SK-N-MC (cell line): ENCODE measurements at regions not wholly inside any gene's neighbourhood (a gene's known extent, or its start where the extent isn't known, plus 50 kb on each side); places are given as distances from the start of the nearest gene placed in this dataset.

Source experiments
- EZH2 ChIP-seq: fragments of 200-600 bp; sonication (generic); IDR thresholded peaks from one replicate; pipeline ENCODE4 v1.6.1; 2017; ENCODE audit warnings: antibody characterized with exemption
- FOXP2 ChIP-seq: optimal IDR thresholded peaks from 2 replicates; pipeline ENCODE3; 2011; ENCODE audit warnings: mild to moderate bottlenecking, moderate library complexity; ENCODE audit not compliant: insufficient read depth; ENCODE audit errors: extremely low read length, control extremely low read depth
- POLR2AphosphoS5 ChIP-seq: IDR thresholded peaks from 2 replicates; pipeline ENCODE4 v1.6.1; 2012; ENCODE audit warnings: mild to moderate bottlenecking, low read depth, low read length, borderline replicate concordance

GRCh38 chr1:175864183-175864582 is 120.8 kb upstream of the TNR start:
- TF ChIP-seq EZH2 (no peak), FOXP2 (no peak), POLR2AphosphoS5 (no peak)
